Lung (tissue), 11 donors: ENCODE measurements at regions not wholly inside any gene's neighbourhood (a gene's known extent, or its start where the extent isn't known, plus 50 kb on each side); places are given as distances from the start of the nearest gene placed in this dataset.
A peak's percentile ranks its signal among the peaks of the same experiment; 100 is the strongest.

Experiments
- ATAC-seq: fragments of 200-7000 bp; cut with Tn5 transposase; one replicate; pipeline ENCODE4 v1.9.1; 2020; ENCODE audit warnings: moderate number of reproducible peaks; ENCODE audit not compliant: insufficient read depth, low FRiP score
- DNase-seq, 3 donors: peaks; one replicate each; pipeline ENCODE4 v3.0.0-alpha.2; 2013 to 2017
- H3K27ac ChIP-seq, 2 donors: one replicate each; pipeline ENCODE4 v1.5.1; 2013; ENCODE audit warnings: mild to moderate bottlenecking in 2 of 2, moderate library complexity in 2 of 2, control low read depth in 1 of 2, inconsistent platforms in 1 of 2, low read depth in 1 of 2, low read length in 1 of 2
- H3K27me3 ChIP-seq, 3 donors: one replicate each; pipeline ENCODE4 v1.5.1; 2013; ENCODE audit warnings: low read length in 2 of 3; ENCODE audit not compliant: control insufficient read depth in 3 of 3, insufficient read depth in 3 of 3
- H3K36me3 ChIP-seq, 4 donors: one replicate each; pipeline ENCODE4 v1.5.1; 2013; ENCODE audit warnings: low read length in 4 of 4, mild to moderate bottlenecking in 1 of 4, moderate library complexity in 1 of 4; ENCODE audit not compliant: control insufficient read depth in 4 of 4, insufficient read depth in 4 of 4
- H3K4me1 ChIP-seq, 5 donors: one replicate each; pipeline ENCODE4 v1.5.1; 2013; ENCODE audit warnings: low read length in 5 of 5, mild to moderate bottlenecking in 2 of 5, moderate library complexity in 1 of 5; ENCODE audit not compliant: control insufficient read depth in 5 of 5, insufficient read depth in 5 of 5
- H3K4me3 ChIP-seq: one replicate; pipeline ENCODE4 v1.5.1; 2013; ENCODE audit warnings: mild to moderate bottlenecking, control low read depth, moderate library complexity
- H3K9ac ChIP-seq, 2 donors: one replicate each; pipeline ENCODE4 v1.5.1; 2013; ENCODE audit warnings: low read length in 2 of 2, control low read depth in 1 of 2; ENCODE audit not compliant: insufficient read depth in 1 of 2
- H3K9me3 ChIP-seq, 4 donors: one replicate each; pipeline ENCODE4 v1.5.1; 2013; ENCODE audit warnings: low read length in 3 of 4, mild to moderate bottlenecking in 1 of 4, moderate library complexity in 1 of 4; ENCODE audit not compliant: control insufficient read depth in 4 of 4, insufficient read depth in 3 of 4
- CTCF ChIP-seq: IDR thresholded peaks from 2 replicates; pipeline ENCODE4 v1.5.1; 2012; ENCODE audit warnings: mild to moderate bottlenecking; ENCODE audit errors: control extremely low read depth, extremely low read depth
- WGBS, 2 donors: extraction: QIAGEN DNeasy Blood & Tissue Kit; methylation state at CpG; one replicate each; pipeline ENCODE4 v1.1.7; 2013; 5-methylcytosine and 5-hydroxymethylcytosine counted together
- donor health status: control.
- donor health status: control.
- donor health status: Bipolar disorder and iron deficiency.
- donor health status: healthy.
- donor health status: DM: yes; HTN: yes; CAD: no.

GRCh38 chr20:39851459-39851858, 837.6 kb downstream of the MAFB start:
- DNase-seq = no peak
- Histone ChIP-seq H3K9ac (no peak overlapping the region), H3K27ac (no peak overlapping the region), H3K27me3 (no peaks in the 10 kb centered on the region), H3K9me3 (no peaks in the 10 kb centered on the region), H3K4me1 (peaks cover 0 to 28% (median 7%) of the 10 kb centered on the region in 5 donors), H3K36me3 (no peaks in the 10 kb centered on the region), H3K4me3 (no peak overlapping the region)
- no peak for ATAC-seq
- WGBS, 2 donors = 74 to 82% methylated on average over 3 of the region's 3 CpGs
- no peak for TF ChIP-seq CTCF

- H3K4me3 ChIP-seq = no peak overlapping the region
- H3K27ac ChIP-seq = peak overlapping the region in 1 of 2 donors; percentile 26
- no peaks in the 10 kb centered on the region for H3K36me3 ChIP-seq
- no peaks in the 10 kb centered on the region for H3K9me3 ChIP-seq
- no peak overlapping the region for H3K9ac ChIP-seq
- no peak for ATAC-seq
- peaks cover 0 to 28% (median 7%) of the 10 kb centered on the region in 5 donors for H3K4me1 ChIP-seq
- WGBS, 2 donors = 54 to 77% methylated on average over 5 of the region's 5 CpGs
- H3K27me3 ChIP-seq = no peaks in the 10 kb centered on the region
- DNase-seq = peak; percentile 38 to 66 (median 63)
- TF ChIP-seq CTCF = no peak
Measured at GRCh38 chr20:39850821-39851330, 838.2 kb downstream of the MAFB start.

GRCh38 chr20:39850246-39850645, 838.8 kb downstream of the MAFB start:
- Histone ChIP-seq H3K4me3 (no peak overlapping the region), H3K27me3 (no peaks in the 10 kb centered on the region), H3K4me1 (peaks cover 0 to 28% (median 7%) of the 10 kb centered on the region in 5 donors), H3K9ac (no peak overlapping the region), H3K27ac (no peak overlapping the region), H3K36me3 (no peaks in the 10 kb centered on the region), H3K9me3 (peaks cover 0 to 2% (median 0%) of the 10 kb centered on the region in 4 donors)
- 28 to 43% methylated on average over 1 of the region's 1 CpG for WGBS, 2 donors
- ATAC-seq (no peak), DNase-seq (peak in 2 of 3 donors; percentile 44 to 50)
- TF ChIP-seq CTCF = no peak

- DNase-seq = peak; percentile 95 to 97 (median 97)
- 27 to 37% methylated on average over 9 of the region's 9 CpGs for WGBS, 2 donors
- no peak for TF ChIP-seq CTCF
- H3K27ac ChIP-seq = no peak overlapping the region
- no peaks in the 10 kb centered on the region for H3K36me3 ChIP-seq
- H3K9ac ChIP-seq = no peak overlapping the region
- no peak overlapping the region for H3K4me3 ChIP-seq
- peaks cover 0 to 28% (median 7%) of the 10 kb centered on the region in 5 donors for H3K4me1 ChIP-seq
- ATAC-seq = peak; percentile 61
- peaks cover 0 to 2% (median 0%) of the 10 kb centered on the region in 4 donors for H3K9me3 ChIP-seq
- no peaks in the 10 kb centered on the region for H3K27me3 ChIP-seq
Measured at GRCh38 chr20:39849664-39850063, 839.4 kb downstream of the MAFB start.
